NCI-H82 treated with DMSO at 0.1 percent for 48 hours (cell line): ENCODE measurements at regions not wholly inside any gene's neighbourhood (a gene's known extent, or its start where the extent isn't known, plus 50 kb on each side); places are given as distances from the start of the nearest gene placed in this dataset.

Experiments
- DNase-seq: peaks from one replicate; lab custom pipeline; 2025; ENCODE audit not compliant: unreplicated experiment; lab: John Stamatoyannopoulos, UW

DNA sequence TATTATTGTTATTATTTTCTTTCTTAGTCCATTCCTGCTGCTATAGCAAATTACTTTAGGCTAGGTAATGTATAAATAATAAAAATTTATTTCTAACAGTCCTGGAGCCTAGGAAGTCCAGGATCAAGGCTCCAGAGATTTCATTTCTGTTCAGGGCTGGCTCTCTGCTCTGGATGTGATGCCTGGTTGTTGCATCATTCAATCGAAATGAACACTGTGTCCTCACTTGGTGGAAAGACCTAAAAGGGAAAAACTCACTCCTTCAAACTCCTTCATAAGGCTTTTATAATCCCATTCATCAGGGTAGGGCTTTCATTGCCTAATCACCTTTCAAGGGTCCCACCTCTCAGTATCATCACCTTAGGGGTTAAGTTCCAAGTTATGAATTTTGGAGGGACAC, 395.0 kb downstream of the EFNB2 start:
- DNase-seq = no peak

DNA sequence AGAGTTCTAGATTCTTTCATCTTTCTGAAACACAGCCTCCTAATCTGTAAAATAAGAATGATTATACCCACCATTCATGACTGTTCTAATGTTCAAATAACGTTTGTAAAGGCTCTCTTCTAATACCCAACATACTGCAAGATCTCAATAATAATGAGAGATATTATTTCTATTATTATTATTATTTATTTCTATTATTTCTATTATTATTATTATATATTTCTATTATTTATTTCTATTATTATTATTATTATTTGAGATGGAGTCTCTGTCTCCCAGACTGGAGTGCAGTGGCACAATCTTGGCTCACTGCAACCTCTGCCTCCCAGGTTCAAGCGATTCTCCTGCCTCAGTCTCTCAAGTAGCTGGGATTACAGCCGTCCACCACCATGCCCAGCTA, 395.5 kb downstream of the EFNB2 start:
- no peak for DNase-seq

DNA sequence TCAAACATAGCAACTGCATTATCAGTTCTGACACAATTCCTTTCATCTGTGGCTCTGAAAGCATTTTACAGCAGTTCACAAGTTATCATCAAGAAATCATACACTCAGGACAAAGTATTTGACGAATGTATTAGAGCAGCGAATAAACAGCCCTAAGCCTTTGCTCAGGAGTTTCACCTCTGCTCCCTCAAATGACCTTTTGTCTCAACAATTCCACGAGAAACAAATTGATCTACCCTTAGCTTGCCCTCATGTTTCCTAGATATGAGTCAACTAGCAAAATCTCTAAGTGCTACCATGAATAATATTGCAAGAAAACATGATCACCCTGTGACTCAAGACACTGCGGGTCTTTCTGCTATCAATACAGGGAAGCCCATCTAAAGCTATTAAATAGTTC, 396.1 kb downstream of the EFNB2 start:
- no peak for DNase-seq

DNA sequence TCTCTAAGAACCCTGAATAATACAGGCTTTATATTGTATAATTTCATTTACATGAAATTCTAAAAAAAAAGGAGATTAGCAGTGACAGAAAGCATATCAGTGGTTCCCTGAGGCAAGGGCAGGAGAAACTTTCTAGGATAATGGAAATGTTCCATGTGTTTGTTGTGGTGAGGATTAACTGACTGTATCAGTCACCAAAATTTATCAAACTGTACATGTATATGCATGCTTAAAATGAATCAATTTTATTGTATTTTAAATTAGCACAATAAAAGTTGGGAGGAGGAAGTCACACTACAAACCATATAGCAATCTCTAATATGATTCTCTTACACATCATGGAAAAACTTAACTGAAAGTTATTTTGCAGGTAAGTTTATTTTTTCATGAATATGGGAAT, 396.8 kb downstream of the EFNB2 start:
- no peak for DNase-seq

GRCh38 chr13:106133025-106133424, 402.4 kb downstream of the EFNB2 start:
- no peak for DNase-seq

- DNase-seq = no peak
These were observed 403.2 kb downstream of the EFNB2 start for GRCh38 chr13:106132216-106132615.

DNA sequence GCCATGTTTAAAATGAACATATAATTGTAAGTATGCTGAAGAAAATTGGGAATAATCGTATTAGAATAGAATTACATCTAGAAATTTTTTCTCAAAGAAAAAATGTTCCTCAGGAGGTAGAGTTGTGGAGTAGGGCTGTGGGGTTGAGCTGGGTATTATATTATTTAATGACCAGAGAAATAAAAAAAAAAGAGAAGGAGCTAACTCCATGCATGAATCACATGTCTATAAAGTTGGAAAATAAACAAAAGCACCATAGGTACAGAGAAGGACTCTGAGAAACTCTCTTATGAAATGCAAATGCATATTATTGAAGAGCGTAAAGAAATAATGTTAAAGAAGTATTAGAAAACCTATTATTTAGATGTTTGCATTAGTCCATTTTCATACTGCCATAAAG, 405.5 kb downstream of the EFNB2 start:
- no peak for DNase-seq

DNA sequence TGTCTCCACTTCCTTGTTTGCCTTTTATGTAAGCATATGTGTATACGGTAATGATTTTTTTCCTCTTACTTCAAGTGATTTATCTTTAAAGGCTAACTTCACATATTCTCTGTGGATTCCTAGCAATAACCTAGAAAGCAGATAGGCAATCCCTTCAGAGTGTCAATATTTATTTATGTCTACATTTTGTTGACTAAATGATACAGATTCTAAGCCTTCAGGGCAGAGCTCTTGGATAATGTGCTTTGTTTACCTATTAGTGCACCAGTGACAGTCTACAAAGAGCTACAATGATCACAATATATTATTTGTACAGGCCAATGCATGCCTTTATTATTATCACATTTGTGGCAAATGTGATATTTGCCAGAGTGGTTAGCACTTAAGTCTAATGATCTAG, 406.2 kb downstream of the EFNB2 start:
- DNase-seq = no peak

DNA sequence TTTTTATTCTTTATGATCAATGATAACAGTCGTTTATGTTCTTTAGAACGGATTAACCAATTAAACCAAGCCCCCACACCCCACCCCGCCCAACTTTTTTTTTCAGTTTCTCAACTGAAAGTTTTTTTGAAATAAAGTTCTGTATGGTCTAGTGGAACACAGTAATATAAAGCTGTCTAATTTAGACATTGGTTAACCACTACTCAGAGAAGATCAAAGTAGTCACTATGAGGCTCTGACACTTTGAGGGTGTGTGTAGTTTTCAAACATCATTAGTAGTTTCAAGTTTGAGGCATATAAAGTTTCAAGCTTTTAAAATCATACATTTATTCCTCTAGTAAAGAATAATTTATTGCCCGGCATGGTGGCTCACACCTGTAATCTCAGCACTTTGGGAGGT, 413.2 kb downstream of the EFNB2 start:
- DNase-seq = no peak

DNA sequence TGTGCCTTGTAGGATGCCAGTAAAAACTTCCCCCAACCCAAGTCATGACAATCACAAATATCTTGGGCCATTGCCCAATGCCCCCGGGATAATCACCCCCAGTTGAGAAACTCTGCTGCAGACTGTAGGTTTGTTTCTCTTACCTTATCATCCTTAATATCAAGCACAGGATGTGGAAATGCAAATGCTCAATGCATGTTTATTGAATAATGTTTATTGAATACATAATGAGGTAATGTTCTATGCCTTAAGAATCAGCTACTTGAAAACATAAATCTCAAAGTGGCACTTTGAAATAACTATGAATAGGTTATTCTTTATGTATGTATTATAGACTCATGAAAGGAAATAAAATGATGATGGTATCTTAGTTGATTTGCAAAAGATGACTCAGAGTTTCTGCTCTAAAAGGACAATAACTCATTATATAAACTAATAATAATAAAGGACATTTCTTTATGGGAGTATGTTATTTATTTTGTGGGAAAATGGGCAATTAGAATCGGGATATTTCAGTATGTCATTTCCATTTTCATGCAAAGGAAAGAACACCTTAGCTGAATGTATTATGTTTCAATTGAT, 414.2 kb downstream of the EFNB2 start:
- DNase-seq = no peak

GRCh38 chr13:106118996-106119395, 416.5 kb downstream of the EFNB2 start:
- no peak for DNase-seq

DNA sequence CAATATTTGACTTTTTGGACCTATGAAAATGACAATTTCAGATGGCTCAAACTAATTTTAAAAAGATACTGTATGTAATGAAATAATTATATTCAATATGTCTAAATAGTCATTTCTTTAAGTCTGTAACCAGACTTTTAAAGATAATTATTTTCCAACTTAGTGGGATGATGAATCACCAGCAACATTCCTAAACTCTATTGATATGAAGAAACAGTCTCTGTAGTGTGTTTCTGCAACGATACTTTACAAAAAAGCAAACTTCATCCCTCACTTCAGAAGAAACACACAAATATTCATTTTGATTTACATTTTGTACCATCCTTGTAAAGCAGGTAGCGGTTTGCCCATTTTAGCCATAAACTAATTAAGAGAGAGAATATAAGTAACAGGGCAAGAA, 417.4 kb downstream of the EFNB2 start:
- no peak for DNase-seq

DNA sequence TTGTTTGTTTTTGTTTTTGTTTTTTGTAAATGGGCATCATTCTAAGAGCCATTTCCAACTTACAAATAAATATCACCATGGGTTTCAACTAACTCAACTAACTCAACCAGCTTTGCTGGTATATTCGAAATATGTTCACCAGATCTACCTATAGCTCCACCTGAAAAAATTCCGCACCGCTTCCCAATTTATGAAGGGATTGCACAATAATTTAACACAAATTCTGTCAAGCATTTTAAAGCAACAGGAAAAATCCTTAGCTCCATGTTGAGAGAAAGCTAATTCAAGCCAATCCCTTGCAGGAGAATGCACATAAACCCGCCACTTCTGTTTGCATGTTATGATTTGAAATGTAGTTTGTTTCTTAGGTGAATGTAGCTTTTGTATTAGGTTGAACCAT, 417.8 kb downstream of the EFNB2 start:
- DNase-seq = no peak

DNA sequence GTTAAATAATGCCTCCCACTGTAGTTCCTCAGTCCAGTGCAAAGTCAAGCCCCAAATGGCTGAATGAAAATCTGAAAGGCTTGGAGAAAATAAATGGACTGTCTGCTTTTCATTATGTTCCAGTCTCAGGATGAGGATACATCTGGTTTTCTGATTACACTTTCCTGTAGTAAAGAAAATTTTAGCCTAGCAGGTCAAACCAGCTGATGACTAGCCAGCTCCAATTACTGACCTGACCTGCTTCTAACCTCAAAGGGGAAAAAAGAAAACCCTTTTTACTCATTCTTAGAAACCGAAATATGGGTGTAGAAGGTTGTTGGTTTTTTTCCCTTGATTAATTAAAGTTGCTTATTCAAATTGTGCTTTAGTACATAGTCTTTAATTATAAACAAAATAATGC, 418.4 kb downstream of the EFNB2 start:
- DNase-seq = no peak

GRCh38 chr13:106115081-106115480, 420.4 kb downstream of the EFNB2 start:
- no peak for DNase-seq

- no peak for DNase-seq
These were observed 421.7 kb downstream of the EFNB2 start for GRCh38 chr13:106113796-106114195.

DNA sequence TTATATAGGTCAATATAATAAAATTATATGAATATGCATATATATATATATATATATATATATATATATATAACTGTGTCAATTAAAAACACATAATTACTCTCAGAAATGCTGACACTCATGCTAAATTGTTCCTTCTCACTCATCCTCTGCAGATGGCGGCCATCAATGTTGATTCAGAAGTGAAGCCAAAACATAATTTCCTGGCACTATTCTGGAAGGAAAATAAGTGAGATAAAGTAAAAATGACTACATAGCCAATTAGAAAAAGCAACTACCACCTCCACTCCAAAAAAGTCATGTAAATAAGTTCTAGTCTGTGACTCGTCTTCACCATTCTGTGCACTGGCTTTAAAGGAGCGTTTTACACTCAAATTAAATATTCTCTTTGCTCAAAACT, 423.3 kb downstream of the EFNB2 start:
- no peak for DNase-seq

- no peak for DNase-seq
These were observed 425.1 kb downstream of the EFNB2 start for GRCh38 chr13:106110241-106110855.

GRCh38 chr13:106109391-106109791, 426.1 kb downstream of the EFNB2 start:
- no peak for DNase-seq

DNA sequence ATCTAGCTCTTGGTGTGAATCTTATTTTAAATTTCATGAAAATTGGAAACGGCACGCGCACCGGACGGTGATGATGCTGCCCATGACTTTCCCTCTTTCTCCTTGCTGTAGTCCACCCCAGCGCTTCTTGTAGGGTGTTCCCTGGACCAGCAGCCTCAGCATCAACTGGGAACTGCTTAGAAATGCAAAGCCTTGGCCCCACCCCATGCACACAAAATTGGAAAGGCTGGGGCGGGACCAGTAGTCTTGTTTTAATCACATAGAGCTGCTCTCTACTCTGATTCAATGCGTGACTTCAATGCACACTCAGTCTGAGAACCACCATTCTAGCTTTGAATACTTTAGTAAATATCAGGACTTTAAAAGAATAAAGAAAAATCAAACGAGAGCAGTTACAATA, 427.1 kb downstream of the EFNB2 start:
- DNase-seq = no peak

- DNase-seq = no peak
These were observed 428.4 kb downstream of the EFNB2 start for GRCh38 chr13:106107061-106107460.

DNA sequence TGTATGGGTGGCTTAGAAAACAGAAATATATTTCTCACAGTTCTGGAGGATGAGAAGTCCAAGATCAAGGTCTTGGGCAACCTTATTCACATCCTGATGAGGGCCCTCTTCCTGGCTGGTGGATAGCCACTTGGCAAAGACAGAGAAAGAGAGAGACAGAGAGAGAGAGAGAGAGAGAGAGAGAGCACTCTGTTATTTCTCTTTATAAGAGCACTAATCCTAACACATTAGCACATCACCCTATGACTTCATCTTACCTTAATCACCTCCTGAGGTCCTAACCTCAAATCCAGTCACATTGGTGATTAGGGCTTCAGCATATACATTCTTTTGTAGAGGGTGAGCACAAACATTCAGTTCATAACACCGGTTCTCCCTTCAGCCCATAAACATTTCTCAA, 430.3 kb downstream of the EFNB2 start:
- no peak for DNase-seq

DNA sequence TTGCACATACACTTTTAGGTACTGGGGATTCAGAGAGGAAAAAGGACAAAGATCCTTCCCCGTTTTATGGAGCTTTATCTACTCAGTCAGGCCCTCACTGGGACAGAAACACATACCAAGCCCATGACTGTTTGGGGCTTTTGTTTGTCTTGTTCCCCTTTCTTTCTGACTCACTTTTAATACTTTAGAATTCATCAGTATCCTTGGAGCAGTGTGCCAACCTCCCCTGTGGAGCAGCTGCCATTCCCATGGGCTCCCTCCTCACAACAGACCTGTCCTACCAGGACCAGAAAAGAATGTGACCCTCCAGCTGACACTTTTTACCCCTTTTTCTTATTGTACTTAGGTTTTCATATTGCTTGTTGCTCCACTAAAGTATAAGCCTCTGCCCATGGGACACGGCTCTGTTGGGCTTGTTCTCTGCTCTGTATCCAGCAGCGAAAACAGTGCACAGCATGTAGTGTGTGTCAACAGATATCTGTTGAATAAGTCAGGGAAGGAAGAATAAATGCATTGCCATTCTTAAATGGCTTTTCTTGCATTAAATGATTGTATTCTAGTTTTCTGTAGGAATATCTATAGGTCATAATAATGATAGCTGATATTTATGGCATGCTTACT, 431.1 kb downstream of the EFNB2 start:
- DNase-seq = no peak
